ENCODE measurements at regions not wholly inside any gene's neighbourhood (a gene's known extent, or its start where the extent isn't known, plus 50 kb on each side); places are given as distances from the start of the nearest gene placed in this dataset.

DNA sequence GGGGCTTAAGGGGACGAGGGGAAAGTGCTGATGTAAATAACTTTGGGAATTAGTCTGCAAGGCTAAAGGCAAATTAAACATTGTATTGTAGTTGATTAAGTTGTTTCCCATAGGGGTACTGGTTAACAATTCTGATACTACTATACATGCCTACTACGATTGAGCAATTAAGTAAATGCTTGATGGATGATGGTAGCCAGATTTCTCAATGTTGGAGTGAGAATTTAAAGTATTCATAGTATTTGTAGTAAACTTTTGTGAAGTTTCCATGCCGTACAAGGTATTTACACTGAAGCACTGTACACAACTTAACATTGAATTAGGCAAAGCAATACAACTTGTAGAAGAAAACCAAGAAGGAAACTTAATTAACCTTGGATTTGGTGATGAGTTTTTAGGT lies 852.3 kb downstream of the QKI start:
- no peak for TF ChIP-seq CTCF (IDR thresholded peaks at IDR 0.05; ENCODE audit: insufficient read depth, low read length, poor library complexity, severe bottlenecking)
- no peak for DNase-seq (ENCODE audit: extremely low read depth, insufficient read length)
- H3K36me3 ChIP-seq (ENCODE audit: control insufficient read depth, insufficient read depth, low read length): no peaks in the 10 kb centered on the region
- no peaks in the 10 kb centered on the region for H3K27me3 ChIP-seq (replicated peaks; ENCODE audit: control insufficient read depth, insufficient read depth, low read length)
- no peak overlapping the region for H3K4me3 ChIP-seq (replicated peaks; ENCODE audit: low read depth, low read length)

- no peaks in the 10 kb centered on the region for H3K27me3 ChIP-seq (replicated peaks; ENCODE audit: control insufficient read depth, insufficient read depth, low read length)
- H3K4me3 ChIP-seq (replicated peaks; ENCODE audit: low read depth, low read length): no peak overlapping the region
- no peaks in the 10 kb centered on the region for H3K36me3 ChIP-seq (ENCODE audit: control insufficient read depth, insufficient read depth, low read length)
- no peak for TF ChIP-seq CTCF (IDR thresholded peaks at IDR 0.05; ENCODE audit: insufficient read depth, low read length, poor library complexity, severe bottlenecking)
- no peak for DNase-seq (ENCODE audit: extremely low read depth, insufficient read length)
These were observed 847.8 kb downstream of the QKI start for GRCh38 chr6:164262348-164262747.

DNA sequence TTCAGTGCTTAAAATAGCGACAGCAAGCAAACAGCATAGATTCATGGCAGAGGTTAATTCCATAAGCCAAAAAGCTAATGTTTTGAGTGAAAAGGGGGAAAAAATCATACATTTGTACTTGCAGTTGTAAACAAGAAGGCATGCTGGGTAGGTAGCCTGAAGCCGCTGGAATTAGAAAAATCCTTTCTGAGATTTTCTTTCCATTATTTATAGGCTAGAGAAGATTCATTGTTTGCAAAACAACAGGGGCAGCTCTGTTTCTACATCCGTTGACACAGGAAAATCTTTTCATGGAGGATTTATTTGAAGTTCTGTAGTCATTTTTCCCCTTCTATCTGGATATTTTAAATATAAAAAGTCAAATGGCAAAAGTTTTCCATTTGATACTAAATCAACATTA lies 843.9 kb downstream of the QKI start:
- Histone ChIP-seq H3K36me3 (ENCODE audit: control insufficient read depth, insufficient read depth, low read length) (no peaks in the 10 kb centered on the region), H3K27me3 (replicated peaks; ENCODE audit: control insufficient read depth, insufficient read depth, low read length) (no peaks in the 10 kb centered on the region), H3K4me3 (replicated peaks; ENCODE audit: low read depth, low read length) (no peak overlapping the region)
- DNase-seq (ENCODE audit: extremely low read depth, insufficient read length): no peak
- no peak for TF ChIP-seq CTCF (IDR thresholded peaks at IDR 0.05; ENCODE audit: insufficient read depth, low read length, poor library complexity, severe bottlenecking)

DNA sequence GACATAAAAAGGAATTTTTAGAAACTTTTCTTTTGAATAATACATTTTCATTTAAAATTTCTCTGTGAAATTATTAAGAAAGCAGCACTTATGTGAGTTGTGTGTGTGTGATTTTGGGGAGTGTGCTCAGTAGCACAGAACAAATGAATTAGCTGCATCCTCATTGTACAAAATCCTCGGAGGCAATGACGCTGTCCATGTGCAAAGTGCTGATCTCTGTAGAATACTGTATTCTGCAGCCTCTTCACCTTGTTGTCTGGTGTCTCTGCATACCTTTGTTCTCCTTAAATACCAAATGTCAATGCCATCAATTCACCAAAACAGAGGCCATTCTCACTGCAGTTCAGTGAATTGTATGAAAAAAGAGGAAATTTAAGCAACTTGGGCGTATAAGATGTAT lies 838.4 kb downstream of the QKI start:
- TF ChIP-seq CTCF (IDR thresholded peaks at IDR 0.05; ENCODE audit: insufficient read depth, low read length, poor library complexity, severe bottlenecking): no peak
- no peak for DNase-seq (ENCODE audit: extremely low read depth, insufficient read length)
- H3K36me3 ChIP-seq (ENCODE audit: control insufficient read depth, insufficient read depth, low read length): no peaks in the 10 kb centered on the region
- no peak overlapping the region for H3K4me3 ChIP-seq (replicated peaks; ENCODE audit: low read depth, low read length)
- no peaks in the 10 kb centered on the region for H3K27me3 ChIP-seq (replicated peaks; ENCODE audit: control insufficient read depth, insufficient read depth, low read length)

DNA sequence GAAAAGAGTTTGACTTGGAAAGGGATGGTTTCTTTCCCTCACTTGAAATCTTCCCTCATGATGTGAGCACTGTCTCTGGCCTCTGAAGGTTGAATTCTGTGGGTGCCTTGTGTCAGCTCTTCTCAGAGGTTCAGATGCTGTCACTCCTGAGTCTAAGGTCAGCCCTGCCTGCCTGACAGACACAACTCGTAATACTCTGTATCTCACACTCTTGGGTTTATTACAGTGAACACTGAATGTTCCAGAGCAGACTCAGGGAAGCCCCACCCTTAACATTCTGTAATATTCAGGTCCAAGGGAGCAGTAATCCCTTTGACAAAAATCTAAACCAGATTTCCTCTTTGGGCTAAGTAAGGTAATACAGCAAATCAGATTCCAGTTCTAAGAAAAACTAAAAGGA lies 837.8 kb downstream of the QKI start:
- H3K36me3 ChIP-seq (ENCODE audit: control insufficient read depth, insufficient read depth, low read length): no peaks in the 10 kb centered on the region
- DNase-seq (ENCODE audit: extremely low read depth, insufficient read length): no peak
- H3K27me3 ChIP-seq (replicated peaks; ENCODE audit: control insufficient read depth, insufficient read depth, low read length): no peaks in the 10 kb centered on the region
- TF ChIP-seq CTCF (IDR thresholded peaks at IDR 0.05; ENCODE audit: insufficient read depth, low read length, poor library complexity, severe bottlenecking): no peak
- H3K4me3 ChIP-seq (replicated peaks; ENCODE audit: low read depth, low read length): no peak overlapping the region

DNA sequence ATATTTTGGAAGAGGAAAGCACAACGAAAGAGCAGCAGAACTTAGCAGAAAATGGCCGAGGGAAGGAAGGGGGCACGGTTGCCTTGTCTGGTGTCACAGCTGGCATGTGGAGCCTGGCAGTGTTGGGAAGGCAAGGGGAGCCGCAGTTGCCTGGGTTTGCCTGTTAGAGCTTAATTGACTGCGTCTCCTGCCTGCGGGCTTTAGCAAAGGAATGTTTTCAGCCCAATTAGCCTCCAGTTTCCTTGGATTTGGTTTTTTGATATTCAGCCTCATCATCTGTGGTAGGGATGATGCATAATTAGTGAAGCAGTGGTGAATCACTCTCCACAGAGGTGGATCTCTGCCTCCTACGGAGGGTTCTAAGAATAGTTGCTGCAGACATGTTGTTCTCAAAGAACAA lies 832.6 kb downstream of the QKI start:
- DNase-seq (ENCODE audit: extremely low read depth, insufficient read length): no peak
- Histone ChIP-seq H3K36me3 (ENCODE audit: control insufficient read depth, insufficient read depth, low read length) (no peaks in the 10 kb centered on the region), H3K27me3 (replicated peaks; ENCODE audit: control insufficient read depth, insufficient read depth, low read length) (no peaks in the 10 kb centered on the region), H3K4me3 (replicated peaks; ENCODE audit: low read depth, low read length) (no peak overlapping the region)
- TF ChIP-seq CTCF (IDR thresholded peaks at IDR 0.05; ENCODE audit: insufficient read depth, low read length, poor library complexity, severe bottlenecking): no peak

All from GM06990 (cell line).